NCI-H2029 (cell line): ENCODE measurements at regions not wholly inside any gene's neighbourhood (a gene's known extent, or its start where the extent isn't known, plus 50 kb on each side); places are given as distances from the start of the nearest gene placed in this dataset.

Experiments used
- DNase-seq: peaks from one replicate; lab custom pipeline; 2025; lab: John Stamatoyannopoulos, UW

- DNase-seq, result no peak
Measured at GRCh38 chr5:3143382-3143781, 391.9 kb upstream of the IRX2 start.

- no peak for DNase-seq
Measured at GRCh38 chr5:3142261-3143027, 391.0 kb upstream of the IRX2 start.

- DNase-seq, result no peak
Measured at GRCh38 chr5:3140117-3140516, 388.6 kb upstream of the IRX2 start.

- DNase-seq, result no peak
Measured at GRCh38 chr5:3139499-3139931, 388.0 kb upstream of the IRX2 start.

- DNase-seq, result no peak
Measured at GRCh38 chr5:3131161-3131560, 379.7 kb upstream of the IRX2 start.

- DNase-seq, result no peak
Measured at GRCh38 chr5:3129252-3129651, 377.8 kb upstream of the IRX2 start.

- no peak for DNase-seq
Measured at GRCh38 chr5:3127423-3127911, 376.0 kb upstream of the IRX2 start.

GRCh38 chr5:3126639-3127038 is 375.2 kb upstream of the IRX2 start:
- no peak for DNase-seq

- no peak for DNase-seq
Measured at GRCh38 chr5:3124410-3124809, 372.9 kb upstream of the IRX2 start.

GRCh38 chr5:3123763-3124157 is 372.3 kb upstream of the IRX2 start:
- DNase-seq, result no peak

- DNase-seq, result no peak
Measured at GRCh38 chr5:3122985-3123762, 371.7 kb upstream of the IRX2 start.

- no peak for DNase-seq
Measured at GRCh38 chr5:3122216-3122615, 370.7 kb upstream of the IRX2 start.

- no peak for DNase-seq
Measured at GRCh38 chr5:3121813-3122212, 370.3 kb upstream of the IRX2 start.

- DNase-seq, result no peak
Measured at GRCh38 chr5:3120028-3120427, 368.6 kb upstream of the IRX2 start.

GRCh38 chr5:3119435-3119834 is 368.0 kb upstream of the IRX2 start:
- no peak for DNase-seq

- no peak for DNase-seq
Measured at GRCh38 chr5:3118340-3118739, 366.9 kb upstream of the IRX2 start.

- no peak for DNase-seq
Measured at GRCh38 chr5:3116366-3116765, 364.9 kb upstream of the IRX2 start.

GRCh38 chr5:3114467-3114866 is 363.0 kb upstream of the IRX2 start:
- DNase-seq, result no peak

- DNase-seq, result no peak
Measured at GRCh38 chr5:3110371-3110770, 358.9 kb upstream of the IRX2 start.

GRCh38 chr5:3107156-3107611 is 355.7 kb upstream of the IRX2 start:
- no peak for DNase-seq

- DNase-seq, result no peak
Measured at GRCh38 chr5:3105581-3105980, 354.1 kb upstream of the IRX2 start.

GRCh38 chr5:3105172-3105571 is 353.7 kb upstream of the IRX2 start:
- DNase-seq, result no peak

- DNase-seq, result no peak
Measured at GRCh38 chr5:3104429-3105060, 353.1 kb upstream of the IRX2 start.
